Stimulated activated CD4-positive, alpha-beta T cell treated with anti-CD3 and anti-CD28 coated beads, Interleukin-12 subunit alpha, Interleukin-12 subunit beta, amount 100 ng/mL, for 4 hours (primary cell): ENCODE measurements at regions not wholly inside any gene's neighbourhood (a gene's known extent, or its start where the extent isn't known, plus 50 kb on each side); places are given as distances from the start of the nearest gene placed in this dataset.

Experiments
- DNase-seq: peaks from one replicate; pipeline ENCODE4 v3.0.0-alpha.2; 2020

DNA sequence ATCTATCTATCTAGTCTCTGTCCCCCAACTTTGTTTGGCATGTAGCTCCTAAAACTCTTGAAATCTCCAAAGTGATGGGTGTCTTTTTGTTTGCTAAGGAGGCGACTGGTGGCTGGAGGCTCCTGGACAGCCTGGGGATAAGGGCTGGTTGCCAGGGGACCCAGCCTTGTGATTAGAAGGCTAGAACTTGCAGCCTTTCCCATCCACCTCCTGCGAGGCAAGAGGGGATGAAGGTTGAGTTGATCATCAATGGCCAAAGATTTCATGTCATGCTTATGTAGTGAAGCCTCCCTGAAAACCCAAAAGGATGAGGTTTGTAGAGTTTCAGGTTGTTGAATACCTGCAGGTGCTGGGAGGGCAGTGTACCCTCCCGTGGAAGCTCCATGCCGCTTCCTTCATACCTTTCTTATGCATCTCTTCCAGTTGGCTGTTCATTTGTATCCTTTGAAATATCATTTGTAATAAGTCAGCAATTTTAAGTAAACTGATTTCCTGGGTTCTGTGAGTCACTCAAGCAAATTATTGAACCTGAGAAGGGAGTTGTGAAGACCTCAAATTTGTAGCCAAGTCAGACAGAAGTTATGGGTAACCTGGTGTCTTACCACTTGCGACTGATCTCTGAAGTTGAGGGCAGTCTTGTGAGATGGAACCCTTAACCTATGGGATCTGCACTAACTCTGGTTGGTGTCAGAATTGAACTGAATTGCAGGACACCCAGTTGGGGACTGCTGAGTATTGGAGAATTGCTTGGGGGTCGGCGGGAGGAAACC, 202.4 kb downstream of the SEC14L1 start:
- no peak for DNase-seq

DNA sequence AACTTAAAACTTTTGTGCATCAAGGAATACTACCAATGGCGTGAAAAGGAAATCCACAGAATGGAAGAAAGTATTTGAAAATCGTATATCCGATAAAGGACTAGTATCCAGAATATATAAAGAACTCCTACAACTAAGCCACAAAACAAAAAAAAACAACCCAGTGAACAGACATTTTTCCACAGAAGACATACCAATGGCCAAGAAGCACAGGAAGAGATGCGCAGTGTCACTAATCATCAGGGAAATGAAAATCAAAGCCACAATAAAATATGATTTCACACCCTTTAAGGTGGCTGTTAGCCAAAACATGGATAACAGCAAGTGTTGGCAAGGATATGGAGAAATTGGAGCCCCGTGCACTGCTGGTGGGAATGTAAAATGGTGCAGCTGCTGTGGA, 203.3 kb downstream of the SEC14L1 start:
- DNase-seq, result no peak

DNA sequence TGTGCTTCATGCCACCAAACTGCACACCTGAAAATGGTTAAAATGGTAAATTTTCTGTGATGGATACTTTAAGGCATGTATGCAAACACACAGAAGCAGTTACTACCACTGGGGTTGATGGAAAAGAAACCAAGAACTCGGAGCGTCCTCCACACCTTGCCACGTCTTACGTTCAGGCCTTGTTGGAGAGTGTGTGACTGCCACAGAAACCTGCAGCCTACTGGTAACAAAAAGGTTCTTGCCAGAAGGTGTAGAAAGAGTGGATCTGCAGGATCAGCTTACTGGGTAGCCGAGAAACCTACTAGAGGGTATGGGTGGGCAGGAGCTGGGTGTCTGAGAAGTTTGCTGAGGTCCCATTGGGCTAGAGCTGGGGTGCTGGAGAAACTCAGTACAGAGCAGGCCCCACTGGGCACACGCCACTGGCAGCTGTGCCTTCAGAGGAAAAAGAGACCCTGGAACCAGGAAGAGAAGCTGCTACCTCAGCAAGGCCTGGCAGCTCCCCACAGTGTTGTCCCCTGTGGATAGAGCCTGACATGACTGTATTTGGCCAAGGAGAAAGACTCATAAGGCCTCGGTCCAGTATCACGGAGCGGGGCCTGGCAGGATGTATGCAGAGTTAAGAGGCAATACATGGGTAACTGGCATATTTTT, 204.6 kb downstream of the SEC14L1 start:
- no peak for DNase-seq

DNA sequence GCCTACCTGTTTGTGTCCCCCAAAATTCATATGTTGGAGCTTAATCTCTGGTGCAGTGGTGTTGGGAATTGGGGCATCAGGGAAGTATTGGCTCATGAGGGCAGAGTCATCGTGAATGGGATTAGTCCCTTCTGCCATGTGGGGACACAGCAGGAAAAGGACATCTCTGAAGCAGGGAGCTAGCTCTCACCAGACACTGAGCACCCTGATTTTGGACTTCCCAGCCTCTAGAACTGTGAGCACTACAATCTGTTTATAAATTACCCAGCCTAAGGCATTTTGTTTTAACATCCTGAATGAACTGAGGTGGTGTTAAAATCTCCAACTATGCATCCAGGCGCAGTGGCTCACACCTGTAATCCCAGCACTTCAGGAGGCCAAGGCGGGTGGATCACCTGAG, 206.0 kb downstream of the SEC14L1 start:
- no peak for DNase-seq

DNA sequence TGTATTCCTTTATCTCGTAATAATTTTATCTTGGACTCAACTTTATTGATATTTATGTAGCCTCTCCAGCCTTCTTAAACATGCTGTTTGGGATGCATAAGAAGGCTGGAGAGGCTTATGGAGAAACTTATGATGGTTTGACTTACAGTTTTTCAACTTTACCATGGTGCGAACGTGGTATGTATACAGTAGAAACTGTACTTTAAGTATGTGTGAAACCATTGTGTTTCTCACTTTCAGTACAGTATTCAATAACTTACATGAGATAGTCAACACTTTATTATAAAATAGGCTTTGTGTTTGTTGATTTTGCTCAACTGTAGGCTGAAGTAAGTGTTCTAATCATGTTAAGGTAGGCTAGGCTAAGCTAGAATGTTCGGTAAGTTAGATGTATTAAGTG, 206.8 kb downstream of the SEC14L1 start:
- DNase-seq, result no peak

DNA sequence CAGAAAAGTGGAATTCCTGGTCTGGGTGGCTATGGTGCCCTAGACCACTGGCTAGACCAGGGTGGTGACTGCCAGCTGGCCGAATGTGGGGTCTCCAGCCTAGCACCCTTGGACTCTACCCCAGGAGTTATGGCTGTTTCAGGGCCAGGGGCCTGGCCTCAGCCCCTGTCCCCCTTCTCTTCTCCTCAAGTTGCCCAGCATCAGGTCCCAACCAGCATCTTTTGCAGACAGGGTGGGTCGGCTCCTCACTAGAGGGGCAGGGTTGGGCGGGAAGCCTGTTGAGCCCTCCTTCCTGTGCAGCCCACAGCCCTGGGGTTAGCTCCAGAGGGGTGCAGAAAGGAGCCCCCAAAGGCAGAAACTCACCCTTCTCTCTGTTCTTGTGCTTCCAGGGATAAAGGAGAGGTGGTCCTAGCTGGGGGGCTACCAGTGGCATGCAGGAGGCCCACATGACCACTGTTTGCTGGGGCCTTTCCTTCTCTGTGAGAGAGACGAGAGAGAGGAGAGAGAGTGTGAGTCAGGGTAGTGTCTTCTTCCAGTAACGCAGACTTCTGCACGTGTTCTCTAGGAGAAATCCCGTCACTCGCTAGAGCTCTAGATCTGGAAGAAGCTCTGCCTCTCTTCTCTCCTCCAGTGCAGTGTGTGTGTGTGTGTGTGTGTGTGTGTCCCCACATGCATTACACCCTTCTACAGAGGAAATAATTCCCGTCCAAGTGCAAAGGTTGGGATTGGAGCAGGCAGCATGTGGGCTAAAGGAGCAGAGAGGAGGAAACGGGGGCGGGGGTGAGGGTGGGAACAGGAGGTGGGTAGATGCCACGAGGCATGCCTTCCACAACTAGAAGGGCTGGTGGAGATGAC, 209.4 kb downstream of the SEC14L1 start:
- DNase-seq, result no peak

DNA sequence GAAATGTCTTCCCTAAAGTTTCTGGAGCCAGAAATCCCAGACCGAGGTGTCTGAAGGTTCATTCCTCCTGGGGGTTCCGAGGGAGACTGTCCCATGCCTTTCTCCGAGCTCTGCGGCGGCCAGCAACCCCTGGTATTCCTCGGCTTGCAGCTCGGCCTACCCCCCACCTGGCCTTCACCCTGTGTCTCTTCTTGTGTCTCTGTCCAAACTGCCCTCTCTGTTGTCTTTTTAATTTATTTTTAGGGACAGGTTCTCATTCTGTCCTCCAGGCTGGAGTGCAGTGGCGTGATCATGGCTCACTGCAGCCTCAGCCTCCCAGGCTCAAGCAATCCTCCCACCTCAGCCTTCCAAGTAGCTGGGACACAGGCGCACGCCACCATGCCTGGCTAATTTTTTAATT, 211.7 kb downstream of the SEC14L1 start:
- DNase-seq, result no peak

DNA sequence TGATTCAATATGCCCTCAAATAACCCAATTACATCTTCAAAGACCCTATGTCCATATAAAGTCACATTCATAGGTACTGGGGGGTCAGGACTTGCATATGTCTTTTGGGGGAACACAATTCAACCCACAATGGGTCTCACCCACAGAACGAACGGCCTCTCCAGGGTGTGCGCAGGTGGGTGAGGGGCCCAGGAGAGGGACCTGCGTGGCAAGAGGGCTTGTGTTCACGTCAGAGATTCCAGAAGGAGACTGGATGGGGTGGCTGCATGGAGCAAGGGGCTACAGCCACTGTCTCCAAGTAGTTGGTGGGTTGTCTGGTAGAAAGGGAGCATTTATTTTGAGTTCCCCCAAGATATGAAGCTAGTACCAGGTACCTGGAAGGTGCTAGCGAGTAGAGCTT, 212.2 kb downstream of the SEC14L1 start:
- no peak for DNase-seq

DNA sequence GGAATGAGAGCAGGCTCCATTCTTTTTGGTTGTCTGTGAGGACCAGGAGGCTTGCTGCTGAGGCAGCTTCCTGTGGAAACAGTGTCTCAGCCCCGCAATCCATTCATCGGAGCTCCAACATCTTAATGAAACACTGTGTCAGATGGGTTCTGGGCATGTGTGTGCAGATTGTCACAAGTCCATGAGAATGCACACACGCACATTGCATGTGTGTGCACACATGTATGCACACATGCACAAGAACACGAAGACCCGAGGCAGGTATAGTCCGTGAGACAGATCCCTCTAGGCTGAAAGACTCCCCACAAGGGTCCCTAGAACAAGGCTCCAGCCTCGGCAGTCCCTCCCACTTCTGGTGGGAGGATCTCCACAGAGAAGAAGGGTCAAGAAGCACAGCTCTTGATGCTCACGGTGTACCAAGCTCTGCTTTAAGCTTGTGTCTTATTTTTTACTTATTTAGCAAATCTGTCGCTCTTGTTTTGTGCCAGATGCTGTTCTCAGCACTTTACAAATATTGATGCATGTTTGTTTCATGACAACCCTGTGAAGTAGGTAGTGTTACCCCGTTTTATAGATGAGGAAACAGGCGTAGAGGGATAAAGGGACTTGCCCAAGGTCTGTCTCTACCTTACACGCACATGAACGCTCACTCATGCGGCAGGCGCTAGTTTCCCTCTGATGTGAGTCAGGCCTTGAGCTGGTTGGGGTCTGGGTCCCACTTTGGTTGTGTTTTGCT, 213.1 kb downstream of the SEC14L1 start:
- DNase-seq, result no peak

DNA sequence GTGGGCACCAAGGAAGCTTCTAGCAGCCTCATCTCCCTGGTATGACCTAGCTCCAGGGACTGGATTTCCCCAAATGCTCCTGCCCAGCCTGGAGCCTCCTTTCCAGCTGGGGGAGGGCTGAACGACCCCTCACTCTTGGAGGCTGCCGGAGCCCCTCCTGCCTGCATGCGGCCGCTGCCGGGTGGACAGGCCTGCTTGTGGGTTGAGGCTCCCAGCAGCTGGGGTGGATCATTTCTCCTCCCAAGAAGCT, 213.6 kb downstream of the SEC14L1 start:
- no peak for DNase-seq

DNA sequence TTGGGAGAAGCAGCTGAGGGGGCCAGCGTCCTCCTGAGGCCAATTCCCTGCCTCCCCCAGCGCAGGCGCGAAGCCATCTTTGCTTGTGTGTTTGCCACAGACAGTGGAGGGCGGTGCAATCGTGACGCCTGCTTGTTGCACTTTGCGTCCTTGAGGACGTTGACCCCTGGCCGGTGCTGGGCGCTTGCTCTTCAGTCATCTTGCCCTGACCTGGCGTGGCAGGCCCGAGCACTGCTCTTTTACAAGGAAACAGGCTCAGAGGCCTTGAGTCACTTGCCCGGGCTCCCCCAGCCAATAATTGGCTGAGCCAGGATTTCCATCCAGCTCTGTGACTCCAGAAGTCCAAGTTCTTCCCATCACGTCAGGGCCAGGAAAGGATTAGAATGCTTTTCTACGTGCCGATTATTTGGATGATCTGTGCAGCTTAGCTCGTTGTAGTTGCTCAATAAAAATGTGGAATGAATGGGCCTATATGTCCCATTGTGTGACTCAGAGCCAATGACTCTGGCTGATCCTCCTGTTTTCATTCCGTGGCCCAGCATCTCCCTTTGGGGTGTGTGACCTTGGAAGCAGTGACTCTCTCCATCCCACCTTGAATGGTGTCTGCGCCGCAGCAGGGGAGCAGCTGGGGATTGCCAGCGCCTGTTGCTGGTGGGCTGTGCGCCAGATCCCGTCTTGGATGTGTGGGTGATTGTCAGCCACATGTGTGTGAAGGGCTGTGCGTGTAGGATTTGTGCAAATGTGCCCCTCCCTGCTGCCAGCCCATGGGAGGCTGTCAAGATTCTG, 214.1 kb downstream of the SEC14L1 start:
- no peak for DNase-seq

DNA sequence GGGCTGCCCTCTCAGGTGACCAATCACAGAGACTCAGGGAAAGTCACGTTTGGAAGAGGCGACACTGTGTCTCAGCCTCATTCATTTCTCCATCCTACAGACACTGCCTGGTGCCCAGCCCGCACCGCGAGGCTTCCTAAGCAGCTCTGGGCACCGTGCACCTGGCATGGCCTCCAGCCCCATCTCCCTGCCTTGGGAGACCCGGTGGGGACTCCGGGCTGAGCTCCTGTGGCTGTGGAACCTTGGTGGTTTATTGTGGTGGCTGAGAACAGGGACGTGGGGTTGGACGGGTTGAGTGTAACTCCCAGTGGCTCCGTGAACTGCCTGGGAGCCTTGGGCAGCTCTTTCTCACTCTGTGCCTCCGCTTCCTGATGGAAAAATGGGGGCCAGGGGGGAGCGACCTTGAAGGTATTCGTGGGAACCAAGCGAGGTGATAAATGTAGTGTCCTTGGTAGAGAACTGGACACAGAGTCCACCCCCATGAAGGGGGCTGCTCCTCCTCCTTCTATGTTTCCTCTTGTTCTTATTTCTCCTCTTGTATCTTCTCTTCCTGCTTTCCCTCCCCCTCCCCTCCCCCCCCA, 215.4 kb downstream of the SEC14L1 start:
- no peak for DNase-seq

DNA sequence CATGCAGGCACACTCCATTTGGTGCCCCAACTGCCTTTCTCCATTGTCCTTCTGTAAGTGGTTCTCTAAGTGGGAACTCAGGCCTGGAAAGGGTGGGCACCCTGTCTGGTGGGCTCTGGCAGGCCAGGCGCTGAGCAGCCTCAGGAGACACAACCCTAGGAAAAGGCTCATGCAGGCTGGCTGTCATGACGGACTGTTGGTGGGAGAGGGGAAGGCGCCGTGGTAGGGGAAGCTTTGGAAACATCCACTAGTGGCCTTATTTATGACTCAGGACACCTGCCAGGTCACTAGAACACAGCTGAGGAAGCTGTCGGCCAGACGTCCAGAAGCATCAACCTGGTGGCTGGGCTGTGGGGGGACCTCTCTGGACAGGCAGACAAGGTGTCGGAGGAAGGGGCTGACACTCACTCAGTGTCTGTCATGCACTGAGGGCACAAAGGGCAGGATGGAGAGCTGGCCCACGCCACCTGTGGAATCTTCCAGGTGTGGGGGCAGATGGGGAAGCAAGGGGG, 216.0 kb downstream of the SEC14L1 start:
- no peak for DNase-seq

DNA sequence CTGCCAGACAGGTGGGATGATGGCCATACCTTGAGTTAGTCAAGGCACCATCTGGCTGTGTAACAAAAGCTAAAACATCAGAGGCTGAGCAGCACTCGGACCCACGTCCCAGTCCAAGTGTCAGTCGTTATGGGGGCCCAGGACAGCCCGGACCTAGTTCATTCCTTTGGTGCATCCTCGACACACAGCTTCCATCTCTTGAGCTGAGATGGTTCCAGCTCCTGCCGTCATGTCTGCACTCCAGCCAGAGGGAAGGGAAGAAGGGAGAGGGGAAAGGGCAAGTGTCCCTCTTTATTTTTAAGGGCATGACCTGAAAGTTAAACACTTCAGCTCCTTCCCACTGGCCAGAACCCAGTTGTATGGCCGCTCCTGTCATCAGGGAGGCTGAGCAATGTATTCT, 218.0 kb downstream of the SEC14L1 start:
- DNase-seq, result no peak

DNA sequence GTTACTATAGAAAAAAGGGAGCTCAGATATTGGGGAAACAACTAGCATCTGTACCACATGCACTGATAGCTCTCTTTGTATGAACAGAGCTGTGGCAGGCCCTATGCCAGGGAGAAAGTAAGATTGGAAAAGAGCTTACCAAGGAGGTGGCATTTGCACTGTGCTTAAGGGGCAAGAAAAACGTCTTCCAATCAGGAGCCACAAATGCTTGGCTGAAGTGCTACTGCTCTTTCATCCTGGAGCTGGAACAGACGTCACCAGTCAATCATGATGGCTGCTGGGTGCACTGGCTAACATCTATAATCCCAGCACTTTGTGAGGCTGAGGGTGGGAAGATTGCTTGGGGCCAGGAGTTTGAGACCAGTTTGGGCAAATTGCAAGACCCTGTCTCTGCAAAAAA, 218.5 kb downstream of the SEC14L1 start:
- DNase-seq, result no peak

DNA sequence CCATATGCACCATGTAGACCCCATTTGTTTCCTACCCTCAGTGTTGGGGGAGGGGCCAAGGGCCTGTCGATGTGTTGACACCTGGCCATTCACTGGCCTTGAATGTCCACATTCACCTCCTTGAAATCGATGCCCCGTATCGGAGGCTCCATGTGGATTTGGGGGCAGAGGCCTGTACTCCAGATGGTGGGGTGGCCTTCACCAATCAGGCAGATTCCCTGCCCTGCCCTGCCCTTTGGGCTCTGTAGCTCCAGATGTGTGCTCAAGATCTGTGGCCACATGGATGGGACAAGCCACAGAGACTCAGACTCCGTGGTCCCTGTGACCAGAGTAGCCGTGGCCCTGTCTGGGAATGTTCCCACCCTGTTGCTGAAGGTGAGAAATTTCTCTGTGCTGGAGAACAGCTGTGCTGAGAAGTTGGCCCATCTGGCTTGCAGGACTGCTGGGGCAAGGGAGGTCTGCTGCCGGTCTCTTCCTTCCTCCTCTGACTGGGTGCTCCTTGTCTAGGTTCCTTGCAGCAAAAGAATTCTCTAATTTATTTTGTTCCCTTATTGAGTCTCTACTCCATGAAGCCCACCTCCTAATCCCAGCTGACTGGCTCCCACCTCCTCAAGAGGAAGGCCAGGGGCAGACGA, 221.3 kb downstream of the SEC14L1 start:
- DNase-seq, result no peak

DNA sequence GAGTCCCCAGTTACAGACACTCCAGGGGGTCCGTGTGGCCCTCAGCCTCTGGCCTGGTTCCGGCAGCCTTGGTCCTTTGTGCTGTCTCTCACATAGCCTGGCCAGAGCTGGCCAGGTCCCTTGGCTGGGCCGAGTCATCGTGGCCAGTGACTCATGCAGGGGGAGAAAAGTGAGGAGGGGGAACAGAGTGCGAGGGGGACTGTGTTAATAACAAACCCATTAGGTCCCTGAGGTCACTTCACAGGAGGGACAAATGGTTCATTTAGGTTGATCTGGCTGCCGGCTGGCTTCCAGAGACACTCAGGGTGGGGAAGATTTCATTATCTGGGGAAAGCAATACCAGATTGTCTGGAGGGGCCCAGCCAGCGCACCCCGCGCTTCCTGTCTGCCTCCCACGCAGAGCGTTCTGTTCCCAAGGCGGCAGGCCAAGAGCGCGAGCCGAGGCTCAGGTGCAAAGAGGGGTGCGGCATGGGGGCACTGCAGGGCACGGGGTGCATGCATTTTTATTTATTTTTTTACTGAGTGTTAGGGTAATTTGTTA, 223.1 kb downstream of the SEC14L1 start:
- DNase-seq, result peak; percentile 35

DNA sequence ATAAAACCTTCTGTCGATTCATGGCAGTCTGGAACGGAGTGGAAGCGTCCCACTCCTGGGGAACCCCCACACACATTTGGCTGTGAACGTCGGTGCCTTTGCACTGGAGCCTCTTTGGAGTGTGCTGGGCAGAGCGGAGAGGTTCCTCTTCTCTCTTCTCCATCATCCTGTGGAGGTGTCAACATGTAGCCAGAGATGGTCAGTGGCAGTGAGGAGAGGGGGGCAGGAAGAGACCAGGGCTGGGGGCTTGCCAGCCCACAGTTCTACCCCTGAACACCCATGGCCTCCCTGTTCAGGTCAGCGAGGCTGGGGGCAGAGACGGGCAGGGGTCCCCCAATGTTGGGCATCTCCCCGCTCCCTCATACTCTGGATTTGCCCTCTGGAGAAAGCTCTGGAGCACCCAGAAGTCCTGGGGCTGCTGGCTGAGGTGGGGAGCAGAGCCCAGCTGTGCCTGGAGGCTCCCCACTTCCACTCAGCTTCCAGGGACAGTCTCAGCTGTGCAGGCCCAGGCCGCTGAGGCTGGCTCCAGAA, 223.7 kb downstream of the SEC14L1 start:
- no peak for DNase-seq

DNA sequence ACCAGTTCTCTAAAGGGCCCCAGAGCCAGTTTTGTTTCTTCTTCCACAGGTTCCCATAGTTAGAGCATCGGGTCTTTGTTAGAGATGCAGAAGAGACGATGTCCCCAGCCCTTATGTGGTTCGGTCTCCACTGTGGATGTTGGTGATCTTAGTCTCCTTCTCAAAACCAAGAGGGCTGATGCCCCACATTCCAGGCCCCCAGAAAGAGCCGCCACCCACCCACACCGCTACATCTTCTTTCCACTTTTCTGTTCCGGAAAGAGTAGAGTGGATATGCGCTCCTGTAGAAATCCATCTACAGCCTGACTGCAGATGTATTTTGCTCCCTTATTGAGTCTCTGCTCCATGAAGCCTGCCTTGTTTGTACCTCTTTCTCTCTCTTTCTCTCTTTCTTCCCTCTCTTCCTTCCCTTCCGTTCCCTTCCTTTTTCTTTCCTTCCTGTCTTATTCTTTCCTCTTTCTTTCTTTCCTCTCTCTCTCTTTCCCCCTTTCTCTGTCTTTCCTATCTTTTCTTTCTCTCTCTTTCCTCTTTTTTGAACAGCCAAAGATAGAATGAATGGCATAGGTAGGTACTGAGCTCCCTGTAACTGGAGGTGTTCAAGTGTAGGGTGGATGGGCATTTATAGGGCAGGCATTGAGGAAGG, 224.3 kb downstream of the SEC14L1 start:
- DNase-seq, result no peak

DNA sequence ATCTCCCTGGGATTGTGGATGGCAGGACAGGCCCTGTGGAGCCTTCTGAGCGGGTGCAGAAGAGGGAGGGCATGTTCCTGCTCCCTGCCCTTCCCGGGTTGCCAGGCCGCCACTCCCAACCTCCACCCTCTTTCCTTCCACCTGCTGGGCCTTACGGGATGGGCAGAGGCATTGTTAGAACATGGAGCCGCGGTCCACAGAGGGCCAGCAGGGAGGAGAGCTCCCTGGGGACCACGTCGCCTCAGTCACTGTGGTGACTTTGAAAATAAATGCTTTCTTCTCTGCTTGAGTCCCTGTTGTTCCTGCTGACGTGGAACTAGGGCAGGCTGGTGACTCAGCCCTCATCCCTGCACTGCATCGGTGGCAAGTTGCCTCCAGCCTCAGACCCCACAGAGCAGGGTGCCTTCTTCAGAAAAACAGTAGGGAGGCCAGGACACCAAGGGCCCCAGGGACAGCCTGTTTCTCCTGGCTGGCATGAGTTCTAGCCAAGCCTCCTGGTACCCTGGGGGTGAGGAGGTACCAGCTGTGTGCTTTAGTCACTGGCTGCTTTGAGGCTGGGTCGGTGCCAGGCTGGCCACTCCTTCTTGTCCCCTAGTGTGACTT, 224.9 kb downstream of the SEC14L1 start:
- no peak for DNase-seq
